PC-3 (cell line): ENCODE measurements at regions not wholly inside any gene's neighbourhood (a gene's known extent, or its start where the extent isn't known, plus 50 kb on each side); places are given as distances from the start of the nearest gene placed in this dataset.

Experiments
- ATAC-seq: fragments of 200-7000 bp; cut with Tn5 transposase; 2 replicates; pipeline ENCODE4 v1.9.1; 2020; ENCODE audit warnings: mild to moderate bottlenecking, moderate library complexity
- BruUV-seq: library from RNA; stranded (reverse); fragments of 400-500 nt; replicated peaks from 2 replicates; lab custom pipeline; 2021; lab: Mats Ljungman, UMichigan
- CTCF ChIA-PET: fragments of 300-600 bp; sonication (Branson Sonifier 250); formaldehyde crosslinking; loops from one replicate; lab custom pipeline; 2022; ENCODE audit warnings: antibody characterized with exemption; lab: Charles Lee
- POLR2A ChIA-PET: fragments of 300-600 bp; sonication (Branson Sonifier 250); formaldehyde crosslinking; loops from one replicate; lab custom pipeline; 2022; ENCODE audit warnings: antibody characterized with exemption; ENCODE audit not compliant: unreplicated experiment; lab: Charles Lee
- DNase-seq: peaks from one replicate; pipeline ENCODE4 v3.0.0-alpha.2; 2015
- H2AFZ ChIP-seq: fragments of 300-600 bp; sonication (generic); 2 replicates; pipeline ENCODE4 v1.6.0; 2016; ENCODE audit warnings: antibody characterized with exemption, low read length
- H3F3A ChIP-seq: fragments of 300-600 bp; sonication (generic); one replicate; pipeline ENCODE4 v1.6.0; 2017; ENCODE audit warnings: antibody characterized with exemption, low read length, control low read depth, mild to moderate bottlenecking; ENCODE audit not compliant: unreplicated experiment
- H3K27ac ChIP-seq: fragments of 300-600 bp; sonication (generic); 2 replicates; pipeline ENCODE4 v1.5.1; 2016; ENCODE audit warnings: mild to moderate bottlenecking, low read length
- H3K27me3 ChIP-seq: fragments of 300-600 bp; sonication (generic); 2 replicates; pipeline ENCODE4 v1.6.1; 2016; ENCODE audit warnings: low read length, mixed read lengths
- H3K36me3 ChIP-seq: fragments of 300-600 bp; sonication (generic); 2 replicates; pipeline ENCODE4 v1.6.1; 2016; ENCODE audit warnings: low read depth, mixed run types, low read length, mixed read lengths
- H3K4me1 ChIP-seq: fragments of 300-600 bp; sonication (generic); 2 replicates; pipeline ENCODE4 v1.5.1; 2016; ENCODE audit warnings: low read length; ENCODE audit not compliant: insufficient read depth
- H3K4me2 ChIP-seq: fragments of 300-600 bp; sonication (generic); 2 replicates; pipeline ENCODE4 v1.6.0; 2016; ENCODE audit warnings: low read length
- H3K4me3 ChIP-seq: fragments of 300-600 bp; sonication (generic); 2 replicates; pipeline ENCODE4 v1.5.1; 2016; ENCODE audit warnings: mild to moderate bottlenecking, low read length, mixed read lengths
- H3K79me2 ChIP-seq: fragments of 300-600 bp; sonication (generic); 2 replicates; pipeline ENCODE4 v1.6.1; 2017; ENCODE audit warnings: low read length, mixed read lengths
- H3K9ac ChIP-seq: fragments of 300-600 bp; sonication (generic); 2 replicates; pipeline ENCODE4 v1.6.0; 2016; ENCODE audit warnings: mild to moderate bottlenecking, low read length
- H3K9me2 ChIP-seq: fragments of 300-600 bp; sonication (generic); replicated peaks from 2 replicates; pipeline ENCODE4 v1.6.1; 2016; ENCODE audit warnings: mixed run types, low read length, mixed read lengths
- H3K9me3 ChIP-seq: fragments of 300-600 bp; sonication (generic); 2 replicates; pipeline ENCODE4 v1.6.1; 2016; ENCODE audit warnings: low read length, mixed read lengths
- H4K20me1 ChIP-seq: fragments of 300-600 bp; sonication (generic); 2 replicates; pipeline ENCODE4 v1.6.1; 2016; ENCODE audit warnings: low read length, mixed read lengths
- EZH2 ChIP-seq: fragments of 300-600 bp; sonication (generic); IDR thresholded peaks from one replicate; pipeline ENCODE4 v1.6.1; 2017; ENCODE audit warnings: antibody characterized with exemption, mild to moderate bottlenecking, low read length; ENCODE audit not compliant: unreplicated experiment
- EZH2phosphoT487 ChIP-seq: fragments of 300-600 bp; sonication (generic); IDR thresholded peaks from 2 replicates; pipeline ENCODE4 v1.6.1; 2018; ENCODE audit warnings: mild to moderate bottlenecking, antibody characterized with exemption, low read length, borderline replicate concordance
- intact Hi-C: fragments of 100-400 bp; cut with micrococcal nuclease; formaldehyde crosslinking; loops from 2 replicates; pipeline ENCODE4 v1.9.0; 2023
- TF ChIP-seq, protein P1 (sequence below): fragments of 300-600 bp; sonication (generic); conservative IDR thresholded peaks from 2 replicates; pipeline ENCODE4 v1.5.1; 2017; ENCODE audit warnings: antibody characterized with exemption, low read depth, mild to moderate bottlenecking, low read length

DNA sequence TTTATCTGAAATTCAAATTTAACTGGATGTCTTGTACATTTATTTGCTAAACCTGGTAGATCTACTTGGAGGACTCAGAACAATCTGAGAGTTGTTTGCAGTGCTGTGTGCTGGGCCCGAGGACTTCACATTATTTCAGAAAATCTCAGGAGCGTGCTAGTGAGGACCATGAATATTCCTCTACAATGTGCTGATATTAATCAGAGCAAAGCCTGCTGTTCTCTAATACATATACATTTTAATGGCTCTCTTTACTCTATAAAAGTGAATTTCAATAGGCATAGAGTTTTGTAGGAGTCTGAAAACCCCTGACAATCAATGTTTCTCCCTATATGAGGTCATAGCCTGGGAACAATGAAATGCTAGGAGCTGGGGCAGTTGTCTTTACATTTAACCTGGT lies 144.3 kb downstream of the NEDD1 start:
- Histone ChIP-seq H3K27ac (no peak overlapping the region), H3K9me2 (no peaks in the 10 kb centered on the region), H2AFZ (no peak overlapping the region), H3K36me3 (no peaks in the 10 kb centered on the region), H3K9me3 (no peaks in the 10 kb centered on the region), H3K4me1 (no peaks in the 10 kb centered on the region), H3K4me3 (no peak overlapping the region), H3K9ac (no peak overlapping the region), H3F3A (no peaks in the 10 kb centered on the region), H3K79me2 (no peaks in the 10 kb centered on the region), H3K27me3 (peaks cover 44% of the 10 kb centered on the region), H3K4me2 (no peak overlapping the region), H4K20me1 (no peaks in the 10 kb centered on the region)
- ATAC-seq (no peak), DNase-seq (no peak)
- intact Hi-C loops, result no loop called here
- no TSS peak for BruUV-seq
- TF ChIP-seq, protein P1, sequence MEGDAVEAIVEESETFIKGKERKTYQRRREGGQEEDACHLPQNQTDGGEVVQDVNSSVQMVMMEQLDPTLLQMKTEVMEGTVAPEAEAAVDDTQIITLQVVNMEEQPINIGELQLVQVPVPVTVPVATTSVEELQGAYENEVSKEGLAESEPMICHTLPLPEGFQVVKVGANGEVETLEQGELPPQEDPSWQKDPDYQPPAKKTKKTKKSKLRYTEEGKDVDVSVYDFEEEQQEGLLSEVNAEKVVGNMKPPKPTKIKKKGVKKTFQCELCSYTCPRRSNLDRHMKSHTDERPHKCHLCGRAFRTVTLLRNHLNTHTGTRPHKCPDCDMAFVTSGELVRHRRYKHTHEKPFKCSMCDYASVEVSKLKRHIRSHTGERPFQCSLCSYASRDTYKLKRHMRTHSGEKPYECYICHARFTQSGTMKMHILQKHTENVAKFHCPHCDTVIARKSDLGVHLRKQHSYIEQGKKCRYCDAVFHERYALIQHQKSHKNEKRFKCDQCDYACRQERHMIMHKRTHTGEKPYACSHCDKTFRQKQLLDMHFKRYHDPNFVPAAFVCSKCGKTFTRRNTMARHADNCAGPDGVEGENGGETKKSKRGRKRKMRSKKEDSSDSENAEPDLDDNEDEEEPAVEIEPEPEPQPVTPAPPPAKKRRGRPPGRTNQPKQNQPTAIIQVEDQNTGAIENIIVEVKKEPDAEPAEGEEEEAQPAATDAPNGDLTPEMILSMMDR, result no peak
- TF ChIP-seq EZH2phosphoT487 (no peak), EZH2 (no peak)
- ChIA-PET CTCF (no interaction called here), POLR2A (no interaction called here)

DNA sequence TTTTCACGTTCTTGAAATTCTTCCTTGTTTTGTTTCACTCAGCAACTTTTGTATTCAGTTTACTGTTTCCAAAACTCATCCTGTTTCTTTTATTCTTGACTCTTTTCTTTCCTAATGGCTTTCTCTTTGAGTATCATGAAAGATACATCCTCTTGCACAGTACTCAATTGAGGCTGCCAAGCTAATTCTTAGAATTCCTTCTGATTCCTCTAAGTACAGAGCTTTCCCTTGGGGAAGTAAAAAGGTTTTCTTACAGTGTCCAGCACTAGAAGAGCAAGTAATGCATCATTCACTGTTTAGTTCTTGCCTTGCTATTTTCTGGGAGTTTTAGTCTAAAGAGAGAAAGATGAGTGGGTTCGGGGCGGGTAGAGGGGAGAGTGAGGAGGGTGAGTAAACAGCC lies 154.1 kb downstream of the NEDD1 start:
- DNase-seq (no peak), ATAC-seq (no peak)
- Histone ChIP-seq H3K4me2 (no peak overlapping the region), H3K9ac (no peak overlapping the region), H4K20me1 (no peaks in the 10 kb centered on the region), H3K4me1 (no peaks in the 10 kb centered on the region), H3K79me2 (no peaks in the 10 kb centered on the region), H3K9me3 (no peaks in the 10 kb centered on the region), H3K36me3 (no peaks in the 10 kb centered on the region), H3K4me3 (no peak overlapping the region), H3K27ac (no peak overlapping the region), H3K27me3 (peaks cover 44% of the 10 kb centered on the region), H3F3A (no peaks in the 10 kb centered on the region), H2AFZ (no peak overlapping the region), H3K9me2 (no peaks in the 10 kb centered on the region)
- intact Hi-C loops, result no loop called here
- CTCF ChIA-PET, result no interaction called here
- POLR2A ChIA-PET, result no interaction called here
- no TSS peak for BruUV-seq
- TF ChIP-seq EZH2 (no peak), EZH2phosphoT487 (no peak)
- TF ChIP-seq, protein P1, result no peak

DNA sequence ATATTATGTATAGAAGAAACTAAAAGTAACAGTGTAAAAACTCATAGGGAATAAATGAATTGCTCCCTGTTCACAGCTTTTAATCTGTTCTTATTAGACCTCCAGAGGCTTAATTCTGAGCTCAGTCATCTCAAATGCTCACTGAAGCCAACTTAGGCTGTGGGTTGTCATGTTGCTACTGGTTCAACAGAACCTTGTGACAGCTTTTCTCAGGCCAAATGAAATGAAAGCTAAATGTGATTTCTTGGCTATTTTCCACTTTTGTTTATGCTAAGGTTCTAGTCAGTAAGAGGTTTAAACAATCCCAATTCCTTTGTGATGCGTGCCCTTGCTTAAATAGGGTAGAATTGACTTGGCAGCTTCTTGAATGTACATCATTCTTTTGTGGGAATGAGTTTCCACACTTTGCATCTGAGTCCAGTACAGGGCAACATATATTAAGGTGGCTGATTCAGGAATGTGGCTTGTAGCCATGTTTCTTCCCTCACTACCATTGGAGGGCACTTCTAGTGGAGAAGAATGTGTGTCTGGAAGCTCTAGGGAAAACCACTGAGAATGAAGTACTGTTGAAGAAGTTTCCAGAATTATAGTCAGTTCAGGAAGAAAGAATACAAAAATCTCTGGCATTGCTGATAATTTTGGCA lies 156.4 kb downstream of the NEDD1 start:
- Histone ChIP-seq H3F3A (no peaks in the 10 kb centered on the region), H3K79me2 (no peaks in the 10 kb centered on the region), H3K27me3 (peaks cover 60% of the 10 kb centered on the region), H2AFZ (no peak overlapping the region), H3K4me3 (no peak overlapping the region), H3K9me2 (no peaks in the 10 kb centered on the region), H3K4me1 (no peaks in the 10 kb centered on the region), H3K4me2 (no peak overlapping the region), H4K20me1 (no peaks in the 10 kb centered on the region), H3K9ac (no peak overlapping the region), H3K36me3 (no peaks in the 10 kb centered on the region), H3K9me3 (no peaks in the 10 kb centered on the region), H3K27ac (no peak overlapping the region)
- no TSS peak for BruUV-seq
- DNase-seq, result no peak
- TF ChIP-seq EZH2 (no peak), EZH2phosphoT487 (no peak)
- TF ChIP-seq, protein P1, result no peak
- intact Hi-C loops, result no loop called here
- CTCF ChIA-PET, result no interaction called here
- POLR2A ChIA-PET, result no interaction called here
- no peak for ATAC-seq
